ENCODE measurements at regions not wholly inside any gene's neighbourhood (a gene's known extent, or its start where the extent isn't known, plus 50 kb on each side); places are given as distances from the start of the nearest gene placed in this dataset.

- TF ChIP-seq CTCF (IDR thresholded peaks at IDR 0.05) = no peak
- TF ChIP-seq POLR2A (IDR thresholded peaks at IDR 0.05) = no peak
Observed at GRCh38 chr21:28181730-28182129, 810.9 kb downstream of the LTN1 start.
